HEK293T (cell line): ENCODE measurements at regions not wholly inside any gene's neighbourhood (a gene's known extent, or its start where the extent isn't known, plus 50 kb on each side); places are given as distances from the start of the nearest gene placed in this dataset.

Experiments
- CTCF ChIA-PET: fragments of 350-600 bp; formaldehyde crosslinking; extraction: SDS; loops from one replicate; lab custom pipeline; 2021; ENCODE audit warnings: antibody characterized with exemption, inconsistent platforms; lab: Yijun Ruan, JAX
- POLR2A ChIA-PET: fragments of 350-600 bp; formaldehyde crosslinking; extraction: SDS; loops from one replicate; lab custom pipeline; 2020; ENCODE audit warnings: antibody characterized with exemption, inconsistent platforms; lab: Yijun Ruan, JAX
- DNase-seq: peaks from one replicate; pipeline ENCODE4 v3.0.0; 2012; ENCODE audit warnings: mixed read lengths; ENCODE audit errors: extremely low spot score
- ARNT ChIP-seq: fragments of 450-650 bp; IDR thresholded peaks from 2 replicates; pipeline ENCODE4 v1.6.1; 2017; ENCODE audit warnings: mild to moderate bottlenecking
- BHLHE40 ChIP-seq: fragments of 450-650 bp; IDR thresholded peaks from 2 replicates; pipeline ENCODE4 v1.6.1; 2016; ENCODE audit warnings: mild to moderate bottlenecking, moderate library complexity, borderline replicate concordance
- CTBP1 ChIP-seq: fragments of 450-650 bp; IDR thresholded peaks from 2 replicates; pipeline ENCODE4 v1.6.1; 2016; ENCODE audit warnings: borderline replicate concordance
- ELF4 ChIP-seq: fragments of 450-650 bp; IDR thresholded peaks from 2 replicates; pipeline ENCODE4 v1.6.1; 2017; ENCODE audit warnings: antibody characterized with exemption
- FOXA1 ChIP-seq: fragments of 450-650 bp; IDR thresholded peaks from 2 replicates; pipeline ENCODE4 v1.6.1; 2016; ENCODE audit warnings: mild to moderate bottlenecking
- FOXK2 ChIP-seq: fragments of 450-650 bp; IDR thresholded peaks from 2 replicates; pipeline ENCODE4 v1.6.1; 2016; ENCODE audit warnings: mild to moderate bottlenecking
- FOXM1 ChIP-seq: fragments of 450-650 bp; IDR thresholded peaks from 2 replicates; pipeline ENCODE4 v1.6.1; 2017; ENCODE audit warnings: mild to moderate bottlenecking, borderline replicate concordance
- HDGF ChIP-seq: fragments of 450-650 bp; IDR thresholded peaks from 2 replicates; pipeline ENCODE4 v1.6.1; 2017; ENCODE audit warnings: antibody characterized with exemption, borderline replicate concordance
- L3MBTL2 ChIP-seq: fragments of 450-650 bp; conservative IDR thresholded peaks from 2 replicates; pipeline ENCODE4 v1.6.1; 2016; ENCODE audit warnings: mild to moderate bottlenecking
- LEF1 ChIP-seq: fragments of 450-650 bp; IDR thresholded peaks from 2 replicates; pipeline ENCODE4 v1.6.1; 2017; ENCODE audit warnings: mild to moderate bottlenecking, borderline replicate concordance
- NFRKB ChIP-seq: fragments of 450-650 bp; IDR thresholded peaks from 2 replicates; pipeline ENCODE4 v1.6.1; 2016; ENCODE audit warnings: mild to moderate bottlenecking, moderate library complexity
- PKNOX1 ChIP-seq: fragments of 450-650 bp; IDR thresholded peaks from 2 replicates; pipeline ENCODE4 v1.6.1; 2016
- SP1 ChIP-seq: fragments of 450-650 bp; IDR thresholded peaks from 2 replicates; pipeline ENCODE4 v1.6.1; 2017
- SUZ12 ChIP-seq: fragments of 450-650 bp; IDR thresholded peaks from 2 replicates; pipeline ENCODE4 v1.6.1; 2016; ENCODE audit warnings: mild to moderate bottlenecking
- TARDBP ChIP-seq: fragments of 450-650 bp; IDR thresholded peaks from 2 replicates; pipeline ENCODE4 v1.6.1; 2016
- ZNF384 ChIP-seq: fragments of 450-650 bp; IDR thresholded peaks from 2 replicates; pipeline ENCODE4 v1.6.1; 2016

GRCh38 chr9:121557581-121558447, 58.2 kb upstream of the GGTA1 start:
- POLR2A ChIA-PET, result no interaction called here
- TF ChIP-seq FOXA1 (no peak), SUZ12 (no peak), CTBP1 (no peak), PKNOX1 (no peak), FOXK2 (no peak), SP1 (no peak)
- DNase-seq, result peak; percentile 41
- CTCF ChIA-PET, result interaction anchor here (1.8 kb wide), 1 partner anchor 12 kb away, joined by 6 read pairs; no protein-coding TSS in a partner anchor

- ChIA-PET CTCF (no interaction called here), POLR2A (no interaction called here)
- no peak for TF ChIP-seq FOXM1
- no peak for DNase-seq
These were observed 58.8 kb upstream of the GGTA1 start for GRCh38 chr9:121558473-121558872.

- ChIA-PET CTCF (no interaction called here), POLR2A (no interaction called here)
- no peak for DNase-seq
- TF ChIP-seq FOXA1, result no peak
- no peak for TF ChIP-seq L3MBTL2
- TF ChIP-seq FOXK2, result no peak
- no peak for TF ChIP-seq CTBP1
- no peak for TF ChIP-seq ZNF384
- TF ChIP-seq SP1, result no peak
- no peak for TF ChIP-seq BHLHE40
- TF ChIP-seq SUZ12, result no peak
- no peak for TF ChIP-seq ELF4
- no peak for TF ChIP-seq ARNT
- no peak for TF ChIP-seq PKNOX1
- TF ChIP-seq NFRKB, result no peak
- no peak for TF ChIP-seq HDGF
- TF ChIP-seq LEF1, result no peak
These were observed 59.5 kb upstream of the GGTA1 start for GRCh38 chr9:121559183-121559582.

GRCh38 chr9:121560921-121561320, 61.3 kb upstream of the GGTA1 start:
- CTCF ChIA-PET, result interaction anchor here (0.8 kb wide), 1 partner anchor 15 kb away, joined by 3 read pairs; no protein-coding TSS in a partner anchor
- POLR2A ChIA-PET, result no interaction called here
- TF ChIP-seq TARDBP, result no peak
- DNase-seq, result no peak

GRCh38 chr9:121561385-121562222, 62.0 kb upstream of the GGTA1 start:
- no peak for DNase-seq
- CTCF ChIA-PET, result interaction anchor here (0.8 to 1.0 kb wide), 2 partner anchors 12 to 16 kb away, joined by 3 read pairs; no protein-coding TSS in a partner anchor
- POLR2A ChIA-PET, result no interaction called here
- no peak for TF ChIP-seq FOXM1
- TF ChIP-seq LEF1, result no peak
- no peak for TF ChIP-seq L3MBTL2
- no peak for TF ChIP-seq ZNF384
- TF ChIP-seq ARNT, result no peak
- TF ChIP-seq FOXA1, result no peak
- TF ChIP-seq HDGF, result no peak
- no peak for TF ChIP-seq PKNOX1
- no peak for TF ChIP-seq FOXK2
- TF ChIP-seq ELF4, result no peak
- TF ChIP-seq SUZ12, result no peak
- no peak for TF ChIP-seq BHLHE40
- TF ChIP-seq SP1, result no peak
- TF ChIP-seq TARDBP, result no peak
- no peak for TF ChIP-seq NFRKB
- TF ChIP-seq CTBP1, result no peak

GRCh38 chr9:121562301-121562700, 62.7 kb upstream of the GGTA1 start:
- ChIA-PET POLR2A (no interaction called here), CTCF (interaction anchor here (1.0 kb wide), 1 partner anchor 12 kb away, joined by 3 read pairs; no protein-coding TSS in a partner anchor)
- no peak for DNase-seq
- no peak for TF ChIP-seq NFRKB
- TF ChIP-seq L3MBTL2, result no peak
- TF ChIP-seq ARNT, result no peak
- no peak for TF ChIP-seq FOXM1
- no peak for TF ChIP-seq TARDBP
- TF ChIP-seq SP1, result no peak
- no peak for TF ChIP-seq CTBP1
- TF ChIP-seq SUZ12, result no peak
- no peak for TF ChIP-seq HDGF
- no peak for TF ChIP-seq PKNOX1
- TF ChIP-seq ELF4, result no peak
- TF ChIP-seq FOXK2, result no peak
- no peak for TF ChIP-seq FOXA1
- no peak for TF ChIP-seq BHLHE40
